ENCODE measurements at regions not wholly inside any gene's neighbourhood (a gene's known extent, or its start where the extent isn't known, plus 50 kb on each side); places are given as distances from the start of the nearest gene placed in this dataset.

DNA sequence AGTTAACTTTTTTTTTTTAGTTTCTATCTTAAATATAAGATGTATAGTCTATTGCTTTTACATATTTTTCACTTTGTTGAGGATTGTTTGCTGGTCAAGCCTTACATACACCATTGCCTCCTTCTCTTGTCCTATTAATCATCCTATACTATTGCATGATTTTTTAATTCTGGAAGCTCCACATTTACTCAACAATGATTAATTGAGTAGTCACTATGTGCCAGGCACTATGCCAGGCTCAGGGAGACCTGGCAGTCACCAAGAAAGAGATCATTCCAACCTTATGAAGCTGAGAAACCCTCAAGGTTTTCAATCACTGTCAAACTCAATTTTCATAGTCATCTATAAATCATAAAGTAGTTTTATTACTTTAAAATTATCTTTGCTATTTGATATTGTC lies 626.2 kb downstream of the IGSF11 start:
- DNase-seq = no peak

DNA sequence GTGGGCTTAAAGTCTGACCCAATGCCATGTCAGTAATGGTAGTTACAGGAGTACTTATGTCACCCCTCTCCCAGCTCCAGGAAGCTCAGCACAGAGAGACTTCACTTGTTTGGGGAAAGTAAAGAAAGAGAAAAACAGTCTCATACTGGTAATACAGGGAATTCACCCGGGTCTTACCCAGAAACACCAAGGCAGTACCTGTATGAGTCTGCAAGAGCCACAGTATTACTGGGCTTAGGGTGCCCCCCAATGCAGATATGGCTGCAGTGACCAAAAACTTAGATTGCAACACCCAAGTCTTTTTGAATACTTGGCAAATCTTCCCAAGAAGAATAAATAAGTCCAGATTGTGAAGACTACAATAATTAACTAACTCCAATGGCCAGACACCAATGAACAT lies 622.1 kb downstream of the IGSF11 start:
- DNase-seq = no peak

DNA sequence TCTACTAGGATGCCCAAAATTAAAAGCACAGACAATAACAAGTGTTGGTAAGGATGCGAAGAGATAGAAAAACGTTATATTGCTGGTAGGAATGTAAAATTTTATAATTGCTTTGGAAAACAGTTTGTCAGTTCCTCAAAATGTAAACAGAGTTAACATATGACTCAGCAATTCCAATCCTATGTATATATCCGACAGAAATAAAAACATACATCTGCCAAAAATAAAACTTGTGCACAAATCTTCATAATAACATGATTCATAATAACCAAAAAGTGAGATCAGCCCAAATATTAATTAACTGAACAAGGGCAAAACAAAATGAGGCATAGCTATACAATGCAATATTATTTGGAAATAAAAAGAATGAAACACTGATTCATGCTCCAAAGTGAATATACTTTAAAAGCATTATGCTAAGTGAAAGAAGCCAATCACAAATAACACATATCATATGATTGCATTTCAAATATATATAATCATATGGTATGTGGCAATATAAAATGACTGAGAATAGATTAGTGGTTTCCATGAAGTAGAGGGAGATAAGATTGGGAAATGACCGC lies 609.3 kb downstream of the IGSF11 start:
- no peak for DNase-seq

DNA sequence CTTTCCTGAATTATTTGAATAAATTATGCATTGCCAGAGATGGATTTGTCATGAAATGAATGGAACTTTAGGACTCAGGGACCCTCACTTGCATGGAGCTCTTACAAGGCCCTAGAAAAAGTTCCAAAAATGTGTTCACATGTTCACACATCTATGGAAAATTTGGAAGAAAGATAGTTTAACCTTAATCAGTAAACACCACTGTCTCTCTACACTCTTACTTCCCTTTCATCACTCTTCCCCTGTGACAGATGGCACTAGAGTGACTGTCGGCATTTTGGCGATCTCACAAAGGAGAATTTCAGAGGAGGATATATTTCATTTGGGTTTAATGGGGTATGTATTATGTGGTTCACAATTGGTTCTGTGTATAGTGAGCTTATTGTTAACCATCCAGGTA lies 600.8 kb downstream of the IGSF11 start:
- no peak for DNase-seq

DNA sequence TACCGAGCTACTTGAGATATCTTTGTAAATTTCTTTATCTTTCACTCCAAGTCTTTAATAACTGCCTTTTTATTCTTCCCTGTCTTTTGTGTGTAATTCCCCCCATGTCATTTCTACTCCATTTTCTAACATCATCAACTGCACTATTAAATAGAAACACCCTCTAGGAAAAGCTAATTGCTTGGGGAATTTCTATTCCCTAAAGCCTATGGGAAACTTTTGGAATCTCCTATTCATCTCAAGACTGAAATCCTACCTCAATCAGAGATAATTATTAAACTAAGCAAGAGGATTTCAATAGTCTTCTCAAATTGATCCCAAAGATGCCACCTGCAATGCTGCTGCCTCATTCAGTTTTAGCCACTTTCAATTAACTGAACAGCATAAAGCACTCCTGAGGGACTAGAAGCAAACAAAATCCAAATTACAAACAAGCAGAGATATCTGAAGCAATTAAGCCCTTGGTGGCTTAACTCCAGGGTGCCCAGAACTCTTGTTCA lies 598.7 kb downstream of the IGSF11 start:
- no peak for DNase-seq

DNA sequence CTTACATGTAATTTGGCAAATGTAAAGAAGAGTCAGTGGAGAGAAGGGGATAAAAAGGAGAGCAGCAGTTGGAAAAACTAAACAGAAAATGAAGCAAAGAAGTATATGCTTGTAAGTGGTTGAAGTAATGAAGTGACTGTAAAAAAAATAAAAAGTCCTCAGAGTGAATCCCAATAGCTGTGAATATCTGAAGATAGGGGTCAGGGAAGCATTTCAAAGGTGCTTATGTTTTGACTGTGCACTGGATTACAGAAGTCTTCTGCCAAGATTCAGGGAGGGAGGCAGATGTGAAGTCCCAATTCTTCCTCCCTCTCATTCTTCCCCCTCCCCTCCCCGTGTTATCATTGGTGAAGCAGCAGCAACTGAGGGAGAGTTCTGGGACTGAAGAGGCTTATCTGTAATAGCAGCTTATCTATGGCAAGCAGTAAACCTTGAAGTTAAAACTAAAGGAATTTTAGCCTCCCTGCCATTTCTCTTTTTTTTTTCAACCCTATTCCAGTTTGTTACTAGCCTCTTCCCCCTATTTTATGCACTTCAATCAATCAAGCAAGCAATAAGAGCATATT lies 597.9 kb downstream of the IGSF11 start:
- DNase-seq = no peak

DNA sequence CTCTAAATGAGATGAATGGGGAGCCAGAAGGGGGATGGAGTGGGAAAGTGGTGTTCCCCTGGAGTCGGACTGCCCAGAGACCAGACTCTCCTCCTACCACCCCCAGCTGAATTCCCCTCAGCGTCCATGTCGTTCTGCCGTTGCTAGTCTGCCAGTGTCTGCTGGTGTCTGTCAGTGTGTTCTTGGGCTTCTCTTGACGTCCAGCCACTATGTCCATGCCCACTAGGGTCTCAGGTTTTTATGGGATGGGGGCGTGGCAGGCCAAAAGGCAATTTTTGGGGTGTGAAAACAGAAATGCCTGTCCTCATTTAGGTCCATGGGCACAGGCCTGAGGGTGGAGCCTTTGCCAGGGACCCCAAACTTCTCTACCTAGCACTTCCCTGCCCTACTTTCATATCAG lies 589.6 kb downstream of the IGSF11 start:
- no peak for DNase-seq

DNA sequence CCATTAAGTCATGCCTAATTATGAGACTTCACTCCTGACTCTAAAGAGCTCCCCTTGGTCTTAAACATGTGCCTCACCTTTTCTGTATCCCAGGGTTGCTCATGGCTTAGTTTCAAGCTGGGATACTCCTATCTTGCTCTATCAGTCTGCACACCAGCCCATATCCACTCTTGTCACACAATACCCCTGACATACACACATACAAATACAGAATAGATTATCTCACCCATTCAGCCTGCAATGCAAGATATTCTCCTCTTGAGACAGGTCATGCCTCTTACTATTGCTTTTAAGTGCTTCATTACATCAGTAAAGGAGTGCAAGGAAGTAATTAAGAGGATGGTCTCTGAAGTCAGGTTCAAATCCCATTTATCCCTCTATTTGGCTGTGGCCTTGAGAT lies 587.3 kb downstream of the IGSF11 start:
- no peak for DNase-seq

DNA sequence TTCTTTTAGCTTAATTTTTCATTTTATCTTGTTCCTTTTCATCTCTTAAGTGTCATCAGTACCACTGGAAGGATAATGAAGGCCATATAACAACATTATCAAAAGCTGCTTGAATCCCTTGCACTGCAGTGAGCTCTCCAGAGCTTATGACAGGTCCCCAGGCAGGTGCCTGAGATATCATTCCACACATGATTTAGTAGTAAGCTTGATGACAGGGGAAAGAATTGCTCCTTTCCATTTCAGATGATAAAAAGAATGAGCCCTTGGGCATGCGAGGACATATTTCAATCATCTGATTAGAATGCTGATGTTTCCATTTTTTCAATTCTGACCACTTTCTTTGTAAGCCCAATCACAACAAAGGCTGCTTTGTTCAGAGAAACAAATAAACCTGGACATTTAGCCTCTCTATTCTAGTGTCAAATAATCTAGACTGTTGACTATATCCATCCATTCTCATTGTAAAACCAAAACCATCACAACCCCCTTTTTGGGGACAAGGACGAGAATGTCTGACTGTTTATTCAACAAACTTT lies 567.8 kb downstream of the IGSF11 start:
- no peak for DNase-seq

DNA sequence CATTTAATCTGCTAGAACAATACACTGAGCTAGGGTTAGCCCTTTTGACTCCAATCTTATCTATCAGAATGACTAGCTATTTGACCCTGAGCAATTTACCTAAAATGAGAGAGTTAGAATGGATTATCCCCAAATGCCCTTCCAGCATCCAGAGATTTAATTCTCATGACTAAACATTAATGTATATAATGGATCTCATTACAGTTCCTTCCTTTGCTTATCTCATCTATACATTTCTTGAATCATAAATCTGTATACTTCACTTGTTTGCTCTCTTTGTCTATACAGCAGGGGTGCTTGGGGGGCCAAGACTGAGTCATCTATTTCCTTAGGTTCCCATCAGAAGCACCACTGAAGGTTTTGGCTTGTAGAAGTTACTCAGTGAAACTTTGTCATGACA lies 565.8 kb downstream of the IGSF11 start:
- DNase-seq = no peak

DNA sequence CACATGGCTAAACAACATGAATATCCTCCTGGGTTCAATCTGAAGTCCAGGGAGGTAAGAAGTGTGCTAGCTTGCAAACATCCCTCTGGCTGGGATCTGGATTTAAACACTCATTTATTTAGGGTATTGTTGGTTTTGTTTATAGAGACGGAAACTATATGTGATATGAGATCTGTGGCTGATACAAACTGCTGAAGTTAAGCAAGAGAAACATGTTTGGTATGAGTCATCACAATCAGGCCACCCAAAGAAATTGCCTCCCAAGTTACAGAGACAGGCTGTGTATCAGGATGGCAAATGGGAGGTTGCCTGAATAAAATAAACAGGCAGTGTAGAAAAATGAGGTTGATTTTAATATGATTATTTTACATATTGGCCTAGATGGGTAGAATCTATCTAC lies 562.1 kb downstream of the IGSF11 start:
- no peak for DNase-seq

DNA sequence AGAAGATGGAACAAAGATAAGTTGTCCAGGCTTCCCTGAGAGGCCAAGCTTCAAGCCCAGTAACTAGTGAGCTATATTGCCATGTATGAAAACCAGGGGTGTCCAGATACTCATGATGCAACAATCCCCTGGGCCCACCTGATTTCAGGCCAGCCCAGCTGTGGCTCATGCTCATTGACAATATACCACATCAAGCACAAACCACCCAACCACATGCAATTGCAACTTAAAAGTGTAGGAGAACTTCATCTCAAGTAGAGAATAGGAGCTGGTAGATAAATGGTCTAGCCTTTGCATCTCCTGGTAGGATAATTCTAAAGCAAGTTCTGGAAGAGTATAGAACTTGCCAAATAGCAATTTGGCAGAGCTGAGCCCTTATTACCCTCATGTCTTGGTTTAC lies 561.3 kb downstream of the IGSF11 start:
- DNase-seq = no peak

DNA sequence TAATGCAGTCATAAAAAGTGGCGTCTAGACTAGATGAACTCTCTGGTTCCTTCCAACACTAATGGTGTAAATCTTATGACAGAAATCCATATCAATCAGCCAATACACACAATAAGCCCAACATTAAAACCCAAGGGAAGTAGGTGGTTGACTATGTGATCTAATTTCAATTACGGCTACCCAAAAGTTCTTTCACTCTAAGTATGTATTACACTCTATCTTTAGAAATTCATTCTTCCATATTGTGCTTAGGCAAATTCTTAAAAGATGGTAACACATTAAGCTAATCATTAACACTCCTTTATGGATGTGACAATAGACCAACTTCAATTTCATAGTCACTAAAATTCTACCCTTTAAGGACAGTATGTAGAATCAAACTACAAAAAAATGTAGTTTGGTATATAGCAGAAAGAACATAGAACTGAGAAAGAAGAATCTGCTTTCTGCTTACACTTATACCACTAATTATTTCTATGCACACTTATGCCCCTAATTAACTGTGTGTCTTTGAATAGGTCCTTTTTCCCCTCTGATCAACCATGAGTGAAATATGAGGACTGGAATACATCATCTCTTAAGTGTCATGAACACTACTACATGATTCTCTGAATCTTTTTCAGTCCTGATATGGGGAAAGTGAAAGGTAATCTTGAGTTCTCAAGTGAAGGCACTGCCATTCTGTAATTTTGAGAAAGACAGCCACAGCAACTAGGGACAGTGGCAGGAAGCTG lies 557.6 kb downstream of the IGSF11 start:
- DNase-seq = no peak

DNA sequence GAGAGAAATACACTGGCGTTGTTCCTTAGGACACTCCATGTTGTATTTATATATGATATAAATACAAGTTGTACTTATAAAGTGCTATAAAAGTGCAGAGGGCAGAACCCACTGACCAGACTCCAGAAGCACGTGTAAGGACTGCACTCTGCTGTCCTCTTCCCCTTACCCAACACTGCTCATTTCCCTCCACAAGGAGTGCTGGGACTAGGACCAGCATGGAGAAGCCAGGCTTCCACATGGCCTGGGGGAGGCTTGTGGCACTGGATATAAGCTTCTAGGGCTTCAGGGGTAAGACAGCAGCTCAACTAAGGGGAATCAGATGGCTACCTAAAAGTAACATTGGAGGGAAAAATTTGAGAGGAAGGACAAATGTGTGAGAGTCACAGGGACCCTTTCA lies 556.9 kb downstream of the IGSF11 start:
- DNase-seq = no peak

DNA sequence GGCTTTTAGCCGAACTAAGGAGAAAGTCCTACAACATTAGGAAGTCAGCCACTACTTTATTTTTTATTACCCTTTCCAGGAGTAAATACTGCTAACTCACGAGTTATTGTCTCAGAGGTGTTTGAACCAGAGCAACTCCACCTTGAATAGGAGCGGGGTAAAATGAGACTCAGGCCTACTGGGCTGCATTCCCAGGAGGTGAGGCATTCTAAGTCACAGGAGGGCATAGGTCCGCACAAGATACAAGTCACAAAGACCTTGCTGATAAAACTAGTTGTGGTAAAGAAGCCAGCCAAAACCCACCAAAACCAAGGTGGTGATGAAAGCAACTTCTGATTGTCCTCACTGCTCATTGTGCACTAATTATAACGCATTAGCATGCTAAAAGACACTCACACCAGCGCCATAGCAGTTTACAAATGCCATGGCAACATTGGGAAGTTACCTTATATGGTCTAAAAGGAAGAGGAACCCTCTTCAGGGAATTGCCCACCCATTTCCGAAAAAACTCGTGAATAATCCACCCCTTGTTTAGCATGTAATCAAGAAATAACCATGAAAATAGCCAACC lies 555.9 kb downstream of the IGSF11 start:
- DNase-seq = no peak

DNA sequence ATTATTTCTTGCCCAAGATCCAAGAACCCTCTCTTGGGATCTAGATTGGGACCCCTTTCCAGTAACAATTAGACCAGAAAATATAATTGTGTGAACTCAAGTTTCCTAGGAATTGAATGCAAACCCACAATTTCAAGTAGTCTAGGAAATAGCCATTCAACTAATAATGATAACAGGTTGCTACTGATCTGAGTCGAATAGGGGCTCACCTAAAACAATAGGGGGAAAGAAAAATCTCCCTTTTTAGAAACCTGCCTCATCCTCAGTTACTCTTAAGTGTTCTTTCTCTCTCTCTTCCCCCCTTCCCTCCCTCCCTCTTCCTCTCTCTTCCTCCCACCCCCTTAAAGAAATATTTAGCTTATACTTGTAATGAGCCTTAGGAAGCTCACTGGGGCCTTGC lies 555.3 kb downstream of the IGSF11 start:
- no peak for DNase-seq

DNA sequence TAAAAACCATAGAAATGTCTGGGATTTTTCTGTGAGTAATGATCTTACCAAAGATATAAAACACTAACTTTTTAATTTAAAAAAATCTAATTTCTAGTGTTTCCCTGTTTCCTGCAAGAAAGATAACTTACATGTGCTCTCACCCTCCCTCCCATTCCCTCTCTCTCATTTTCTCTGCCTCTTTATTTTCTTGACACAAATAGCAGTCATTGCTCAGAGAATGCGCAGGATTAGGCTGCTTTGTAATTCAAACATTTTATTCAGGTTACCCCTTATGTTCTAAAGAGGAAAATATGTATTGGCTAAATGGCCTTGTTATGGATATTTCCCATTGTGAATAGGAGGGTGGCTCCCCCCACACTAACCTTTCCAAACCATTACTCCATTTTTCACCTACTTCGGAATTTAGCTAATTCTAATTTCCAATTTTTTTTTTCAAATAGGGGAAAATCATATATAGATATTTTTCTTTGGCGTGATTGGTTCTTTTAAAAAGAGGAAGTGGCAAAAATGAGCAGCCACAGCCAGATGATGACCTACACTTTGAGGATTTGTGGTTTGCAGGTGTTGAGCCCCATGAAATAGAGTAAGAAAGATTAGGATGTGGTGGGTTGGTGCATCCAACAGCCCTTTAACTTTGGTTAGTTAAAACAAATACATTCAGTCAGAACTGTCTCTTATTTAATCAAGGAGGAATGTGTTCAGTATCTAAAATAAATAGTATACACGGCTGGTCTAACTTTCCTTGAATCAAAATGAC lies 554.4 kb downstream of the IGSF11 start:
- no peak for DNase-seq

DNA sequence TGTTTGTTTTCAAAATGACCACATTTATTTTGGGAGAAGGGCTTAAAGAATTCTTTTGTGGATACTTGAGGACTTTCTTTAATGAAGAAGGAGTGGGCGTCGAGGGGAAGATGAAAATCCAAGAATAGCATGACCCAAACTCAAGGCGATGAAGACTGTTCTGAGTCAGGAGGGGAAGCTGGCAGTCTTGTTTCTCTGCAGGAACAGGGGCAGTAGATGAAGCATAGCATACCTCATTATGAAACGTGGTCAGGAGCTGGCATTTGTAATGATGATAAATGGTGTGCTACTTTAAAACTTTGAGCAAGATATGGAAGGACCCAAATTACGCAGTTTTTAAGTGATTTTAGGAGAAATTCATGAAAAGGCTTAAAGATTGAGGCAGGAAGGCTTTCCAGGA lies 549.0 kb downstream of the IGSF11 start:
- DNase-seq = no peak

DNA sequence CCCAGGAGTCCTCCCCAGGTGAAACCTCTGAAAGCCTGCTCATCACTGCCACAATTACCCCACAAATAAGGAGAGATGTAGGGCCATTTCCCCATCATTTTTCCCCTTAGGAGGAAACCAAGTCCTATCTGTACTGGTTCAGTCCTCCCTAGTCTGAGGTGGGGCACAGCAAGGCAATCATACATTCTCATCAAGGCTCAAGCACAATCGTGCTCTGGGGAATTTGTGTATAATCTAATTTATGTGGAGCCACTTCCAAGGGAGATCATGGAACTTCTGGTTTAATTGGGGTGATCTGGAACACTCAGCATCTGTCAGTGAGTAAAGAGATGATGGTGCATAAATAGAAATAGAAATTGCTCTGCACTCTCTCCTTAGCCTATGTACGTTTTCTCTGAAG lies 546.9 kb downstream of the IGSF11 start:
- no peak for DNase-seq

DNA sequence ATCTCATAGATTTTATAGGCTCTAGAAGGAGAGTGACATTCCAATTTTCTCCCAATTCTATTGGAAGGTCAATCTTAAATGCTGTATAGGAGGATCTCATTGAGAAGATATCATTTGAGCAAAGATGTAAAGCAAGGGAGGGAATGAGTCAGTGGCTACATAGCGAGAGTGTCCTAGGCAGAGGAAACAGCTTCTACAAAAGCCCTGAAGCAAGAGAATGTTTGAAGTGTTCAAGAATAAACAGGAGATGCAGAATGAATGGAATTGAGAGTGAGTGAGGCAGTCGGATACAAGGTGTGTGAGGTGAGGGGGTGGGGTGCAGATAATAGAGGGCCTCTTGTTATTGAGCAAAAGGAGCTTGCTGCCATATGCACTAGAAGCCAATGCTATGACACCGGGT lies 545.9 kb downstream of the IGSF11 start:
- no peak for DNase-seq

DNA sequence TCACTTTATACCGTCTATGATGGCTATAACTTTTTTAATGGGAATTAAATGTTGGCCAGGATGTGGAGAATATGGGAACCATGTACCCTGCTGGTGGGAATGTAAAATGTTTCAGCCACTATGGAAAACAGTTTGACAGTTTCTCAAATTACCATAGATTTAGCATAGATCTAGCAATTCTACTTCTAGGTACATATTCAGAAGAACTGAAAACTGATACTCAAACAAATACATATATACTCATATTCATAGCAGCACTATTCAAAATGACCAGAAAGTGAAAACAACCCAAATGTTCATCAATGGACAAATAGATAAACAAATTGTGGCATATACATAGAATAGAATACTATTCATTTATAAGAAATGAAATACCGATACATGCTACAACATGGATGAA lies 539.4 kb downstream of the IGSF11 start:
- no peak for DNase-seq

DNA sequence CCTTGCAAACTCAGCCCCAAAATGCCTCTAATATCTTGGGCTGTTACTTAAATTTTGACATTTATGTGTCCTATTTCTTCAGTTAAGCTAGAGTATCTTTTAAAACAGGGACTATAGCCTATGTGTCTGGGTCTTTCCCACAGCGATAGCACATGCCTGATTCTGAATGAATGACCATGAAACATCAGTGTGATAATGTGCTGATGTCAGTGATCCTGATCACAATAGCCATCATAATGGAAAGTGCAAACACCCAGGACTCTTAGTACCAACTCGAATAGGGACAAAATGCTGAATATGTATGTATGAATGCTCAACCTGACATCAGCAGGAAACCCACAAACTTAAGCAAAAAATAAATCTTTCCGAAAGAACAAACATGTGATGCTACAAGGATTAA lies 537.4 kb downstream of the IGSF11 start:
- no peak for DNase-seq

DNA sequence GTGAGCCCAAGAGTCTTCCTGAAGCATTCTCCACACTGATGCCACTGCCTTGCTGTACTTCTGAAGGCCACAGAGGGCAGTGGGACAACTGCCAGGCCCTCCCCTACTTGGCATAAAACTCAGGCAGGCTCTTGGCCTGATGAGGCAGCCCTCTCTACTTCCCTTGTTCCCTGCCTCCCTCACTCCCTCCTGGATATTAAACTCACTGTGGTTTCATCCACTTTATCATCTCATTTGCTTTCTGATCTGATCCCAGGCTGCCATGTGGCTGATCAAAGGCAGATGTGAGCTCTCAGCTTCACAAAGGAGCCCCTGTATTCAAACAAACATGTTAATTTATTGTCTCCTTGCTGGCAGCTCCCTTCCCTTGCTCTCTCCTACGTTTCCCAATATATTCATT lies 533.5 kb downstream of the IGSF11 start:
- DNase-seq = no peak

Measured in CD4-positive, alpha-beta T cell treated with Interferon gamma for 1 hour (primary cell).